ENCODE measurements at regions not wholly inside any gene's neighbourhood (a gene's known extent, or its start where the extent isn't known, plus 50 kb on each side); places are given as distances from the start of the nearest gene placed in this dataset.
A peak's percentile ranks its signal among the peaks of the same experiment; 100 is the strongest.

DNA sequence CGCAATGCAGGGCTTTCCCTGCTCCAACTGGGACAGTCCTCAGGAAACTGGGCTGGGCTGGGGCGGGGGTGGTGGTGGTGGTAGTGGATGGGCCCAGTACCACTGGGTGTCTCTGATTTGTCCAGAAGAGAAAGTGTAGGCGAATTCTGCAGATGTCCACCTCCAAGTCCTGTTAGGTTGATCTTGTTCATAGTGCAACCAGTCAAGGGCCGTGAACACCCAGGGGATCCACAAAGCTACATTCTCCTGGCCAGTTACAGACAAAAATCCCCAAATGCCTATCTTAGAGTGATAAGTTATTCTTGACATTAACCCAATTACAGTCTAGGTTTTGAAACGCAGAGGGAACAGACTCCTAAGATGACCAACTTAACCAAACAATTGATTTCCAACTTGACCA, 97.5 kb upstream of the SHB start:
- H3K27ac Mint-ChIP-seq, result no peak overlapping the region
- no peak for DNase-seq (ENCODE audit: extremely low spot score, unreplicated experiment)
- H3K4me3 Mint-ChIP-seq, result no peak overlapping the region
- H3K4me1 Mint-ChIP-seq (ENCODE audit: unreplicated experiment), result no peaks in the 10 kb centered on the region
- H3K36me3 Mint-ChIP-seq, result no peaks in the 10 kb centered on the region
- no peaks in the 10 kb centered on the region for H3K27me3 Mint-ChIP-seq
- TF ChIP-seq, protein P1, sequence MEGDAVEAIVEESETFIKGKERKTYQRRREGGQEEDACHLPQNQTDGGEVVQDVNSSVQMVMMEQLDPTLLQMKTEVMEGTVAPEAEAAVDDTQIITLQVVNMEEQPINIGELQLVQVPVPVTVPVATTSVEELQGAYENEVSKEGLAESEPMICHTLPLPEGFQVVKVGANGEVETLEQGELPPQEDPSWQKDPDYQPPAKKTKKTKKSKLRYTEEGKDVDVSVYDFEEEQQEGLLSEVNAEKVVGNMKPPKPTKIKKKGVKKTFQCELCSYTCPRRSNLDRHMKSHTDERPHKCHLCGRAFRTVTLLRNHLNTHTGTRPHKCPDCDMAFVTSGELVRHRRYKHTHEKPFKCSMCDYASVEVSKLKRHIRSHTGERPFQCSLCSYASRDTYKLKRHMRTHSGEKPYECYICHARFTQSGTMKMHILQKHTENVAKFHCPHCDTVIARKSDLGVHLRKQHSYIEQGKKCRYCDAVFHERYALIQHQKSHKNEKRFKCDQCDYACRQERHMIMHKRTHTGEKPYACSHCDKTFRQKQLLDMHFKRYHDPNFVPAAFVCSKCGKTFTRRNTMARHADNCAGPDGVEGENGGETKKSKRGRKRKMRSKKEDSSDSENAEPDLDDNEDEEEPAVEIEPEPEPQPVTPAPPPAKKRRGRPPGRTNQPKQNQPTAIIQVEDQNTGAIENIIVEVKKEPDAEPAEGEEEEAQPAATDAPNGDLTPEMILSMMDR (conservative IDR thresholded peaks at IDR 0.05), result no peak
- H3K9me3 Mint-ChIP-seq, result peaks cover 14% of the 10 kb centered on the region

GRCh38 chr9:38164659-38165221, 95.7 kb upstream of the SHB start:
- H3K36me3 Mint-ChIP-seq, result no peaks in the 10 kb centered on the region
- H3K4me3 Mint-ChIP-seq, result no peak overlapping the region
- TF ChIP-seq, protein P1 (conservative IDR thresholded peaks at IDR 0.05), result no peak
- no peaks in the 10 kb centered on the region for H3K4me1 Mint-ChIP-seq (ENCODE audit: unreplicated experiment)
- no peaks in the 10 kb centered on the region for H3K27me3 Mint-ChIP-seq
- H3K27ac Mint-ChIP-seq, result no peak overlapping the region
- no peak for DNase-seq (ENCODE audit: extremely low spot score, unreplicated experiment)
- H3K9me3 Mint-ChIP-seq, result peaks cover 2% of the 10 kb centered on the region

- TF ChIP-seq, protein P1 (conservative IDR thresholded peaks at IDR 0.05), result no peak
- Mint-ChIP-seq H3K9me3 (no peaks in the 10 kb centered on the region), H3K4me3 (no peak overlapping the region), H3K36me3 (no peaks in the 10 kb centered on the region), H3K27me3 (no peaks in the 10 kb centered on the region), H3K4me1 (ENCODE audit: unreplicated experiment) (no peaks in the 10 kb centered on the region), H3K27ac (no peak overlapping the region)
- no peak for DNase-seq (ENCODE audit: extremely low spot score, unreplicated experiment)
Measured at GRCh38 chr9:38163518-38163917, 94.5 kb upstream of the SHB start.

DNA sequence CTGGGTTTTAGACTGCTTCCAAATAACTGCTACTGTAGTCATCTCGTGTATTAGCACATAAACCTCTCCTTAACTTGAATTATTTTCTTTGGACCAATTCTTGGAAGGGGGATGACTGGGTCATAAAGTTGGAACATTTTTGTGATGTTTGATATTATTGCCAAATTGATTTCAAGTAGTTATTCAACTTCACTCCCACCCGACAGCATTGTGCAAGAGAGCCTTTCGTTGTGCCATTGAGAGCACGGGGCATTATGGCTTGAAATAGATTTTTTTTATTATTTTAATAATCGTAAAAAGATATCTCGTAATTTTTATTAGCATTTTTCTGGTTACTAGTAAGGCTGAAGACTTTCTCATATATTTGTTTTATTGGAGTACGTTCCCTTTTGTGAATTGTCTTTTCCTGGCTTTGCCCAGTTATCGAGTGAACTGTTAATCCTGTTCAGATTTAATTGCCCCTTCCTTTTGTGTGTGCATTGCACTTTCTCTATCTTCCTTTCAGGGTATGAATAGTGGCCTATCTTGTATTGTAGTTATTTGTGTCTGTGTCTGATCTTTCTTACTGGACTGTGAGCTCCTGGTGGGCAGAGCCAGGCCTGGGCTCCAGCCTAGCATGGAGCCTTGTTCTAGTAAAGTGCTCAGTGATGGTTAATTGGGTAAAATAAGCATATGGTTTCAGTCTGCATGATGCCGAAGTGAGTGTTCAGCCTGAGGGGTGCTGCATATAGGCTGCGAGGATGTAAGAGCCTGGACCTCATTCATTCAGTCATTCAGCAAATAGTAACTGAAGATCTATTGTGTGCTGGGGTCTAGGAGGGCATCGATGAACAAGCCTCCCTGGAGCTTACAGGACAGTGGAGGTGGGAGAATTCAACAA, 93.5 kb upstream of the SHB start:
- no peaks in the 10 kb centered on the region for H3K4me1 Mint-ChIP-seq (ENCODE audit: unreplicated experiment)
- H3K4me3 Mint-ChIP-seq, result no peak overlapping the region
- no peak overlapping the region for H3K27ac Mint-ChIP-seq
- TF ChIP-seq, protein P1 (conservative IDR thresholded peaks at IDR 0.05), result no peak
- no peaks in the 10 kb centered on the region for H3K36me3 Mint-ChIP-seq
- H3K27me3 Mint-ChIP-seq, result no peaks in the 10 kb centered on the region
- no peak for DNase-seq (ENCODE audit: extremely low spot score, unreplicated experiment)
- no peaks in the 10 kb centered on the region for H3K9me3 Mint-ChIP-seq

GRCh38 chr9:38160613-38161215, 91.7 kb upstream of the SHB start:
- no peak for DNase-seq (ENCODE audit: extremely low spot score, unreplicated experiment)
- H3K9me3 Mint-ChIP-seq, result no peaks in the 10 kb centered on the region
- H3K27ac Mint-ChIP-seq, result no peak overlapping the region
- H3K4me1 Mint-ChIP-seq (ENCODE audit: unreplicated experiment), result no peaks in the 10 kb centered on the region
- no peaks in the 10 kb centered on the region for H3K27me3 Mint-ChIP-seq
- TF ChIP-seq, protein P1 (conservative IDR thresholded peaks at IDR 0.05), result peak; percentile 88
- H3K4me3 Mint-ChIP-seq, result no peak overlapping the region
- no peaks in the 10 kb centered on the region for H3K36me3 Mint-ChIP-seq

Measured in type B pancreatic cell (in vitro differentiated cells).